NCI-H345 treated with DMSO at 0.1 percent for 48 hours (cell line): ENCODE measurements at regions not wholly inside any gene's neighbourhood (a gene's known extent, or its start where the extent isn't known, plus 50 kb on each side); places are given as distances from the start of the nearest gene placed in this dataset.

Source experiments
- DNase-seq: peaks from one replicate; lab custom pipeline; 2025; ENCODE audit not compliant: unreplicated experiment; lab: John Stamatoyannopoulos, UW

DNA sequence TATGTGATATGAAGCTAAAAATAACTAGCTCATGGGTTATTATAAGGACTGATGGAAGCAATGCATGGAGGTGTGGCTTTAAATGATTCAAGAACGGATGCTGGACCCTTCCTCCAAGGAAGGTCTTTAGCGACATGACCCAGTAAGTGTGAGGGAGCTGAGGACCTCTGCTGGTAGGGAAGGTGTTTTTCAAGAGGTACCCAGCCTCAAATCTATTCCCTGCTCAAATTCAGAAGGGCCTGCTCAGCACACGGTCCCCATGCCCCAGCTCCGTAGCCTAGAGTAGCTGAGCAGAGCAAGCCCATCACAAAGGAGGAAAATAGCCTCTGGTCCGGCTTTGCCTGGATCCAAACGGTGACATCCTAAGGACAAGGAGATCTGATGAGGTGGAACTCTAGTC lies 266.2 kb upstream of the IGF1R start:
- no peak for DNase-seq

GRCh38 chr15:98383571-98383970 lies 264.8 kb upstream of the IGF1R start:
- no peak for DNase-seq

GRCh38 chr15:98384328-98385029 lies 263.9 kb upstream of the IGF1R start:
- DNase-seq: no peak

DNA sequence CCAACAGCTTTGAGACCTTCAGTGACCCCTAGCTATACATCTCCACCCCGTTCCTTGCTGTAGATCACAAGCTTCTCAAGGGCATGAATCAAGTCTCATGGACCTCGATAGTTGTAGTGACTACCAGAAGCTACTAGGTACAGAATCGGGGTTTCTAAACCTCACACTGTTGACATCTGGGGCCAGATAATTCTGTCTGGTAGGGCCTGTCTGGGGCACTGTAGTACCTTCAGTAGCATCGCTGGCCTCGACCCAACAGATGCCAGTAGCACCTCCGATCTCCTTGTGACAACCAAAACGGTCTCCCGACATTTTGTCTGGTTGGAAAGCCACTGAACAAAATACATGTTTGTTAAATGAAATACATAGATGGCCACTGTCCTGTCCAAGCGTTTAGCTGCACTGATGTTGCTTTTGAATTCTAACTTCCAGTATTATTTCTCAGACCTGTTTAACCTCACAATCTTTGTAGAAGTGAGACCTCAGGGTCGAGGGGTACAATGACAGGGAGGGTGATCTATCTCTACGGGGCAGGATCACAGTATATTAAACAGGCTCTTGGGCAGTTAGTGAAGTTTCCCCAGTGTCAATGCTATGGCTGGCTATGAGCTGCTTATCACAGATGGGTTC lies 262.5 kb upstream of the IGF1R start:
- no peak for DNase-seq

- DNase-seq: no peak
Observed at GRCh38 chr15:98386561-98386960, 261.8 kb upstream of the IGF1R start.

- no peak for DNase-seq
Observed at GRCh38 chr15:98387866-98388265, 260.5 kb upstream of the IGF1R start.

- DNase-seq: no peak
Observed at GRCh38 chr15:98390946-98391530, 257.3 kb upstream of the IGF1R start.

DNA sequence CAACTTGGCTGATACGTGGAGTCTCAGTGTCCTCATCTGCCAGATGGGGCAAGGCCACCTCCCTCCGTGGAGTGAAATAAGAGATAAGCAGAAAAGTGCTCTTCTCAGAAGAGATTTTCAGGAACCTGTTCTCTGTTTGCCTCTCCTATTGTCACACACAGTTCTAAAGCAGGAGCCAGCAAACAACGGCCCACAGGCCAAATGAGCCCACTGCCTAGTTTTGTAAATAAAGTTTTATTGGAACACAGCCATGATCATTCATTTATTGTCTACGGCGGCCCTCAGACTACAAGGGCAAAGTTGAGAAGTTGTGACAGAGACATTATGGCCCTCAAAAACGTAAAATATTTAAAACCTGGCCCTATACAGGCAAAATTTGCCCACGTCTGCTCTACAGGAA lies 256.8 kb upstream of the IGF1R start:
- no peak for DNase-seq

- no peak for DNase-seq
Observed at GRCh38 chr15:98393471-98393870, 254.9 kb upstream of the IGF1R start.

DNA sequence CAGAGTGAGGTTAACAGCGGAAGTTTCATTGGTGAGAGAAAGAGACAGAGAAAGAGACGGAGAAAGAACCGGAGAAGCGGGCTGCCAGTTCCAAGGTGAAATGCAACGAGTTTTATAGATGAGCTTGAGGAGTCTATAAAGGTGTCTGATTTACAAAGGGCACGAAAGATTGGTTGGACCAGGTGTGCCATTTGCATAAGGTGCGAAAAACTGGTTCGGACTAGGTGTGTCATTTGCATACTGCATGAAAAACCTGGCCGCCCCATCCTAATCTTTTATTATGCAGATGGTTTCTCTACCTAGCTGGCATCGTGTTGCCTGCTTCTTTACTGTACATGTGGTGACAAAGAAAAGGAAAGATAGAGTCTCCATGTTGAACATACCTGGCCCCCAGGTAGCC lies 253.8 kb upstream of the IGF1R start:
- no peak for DNase-seq

DNA sequence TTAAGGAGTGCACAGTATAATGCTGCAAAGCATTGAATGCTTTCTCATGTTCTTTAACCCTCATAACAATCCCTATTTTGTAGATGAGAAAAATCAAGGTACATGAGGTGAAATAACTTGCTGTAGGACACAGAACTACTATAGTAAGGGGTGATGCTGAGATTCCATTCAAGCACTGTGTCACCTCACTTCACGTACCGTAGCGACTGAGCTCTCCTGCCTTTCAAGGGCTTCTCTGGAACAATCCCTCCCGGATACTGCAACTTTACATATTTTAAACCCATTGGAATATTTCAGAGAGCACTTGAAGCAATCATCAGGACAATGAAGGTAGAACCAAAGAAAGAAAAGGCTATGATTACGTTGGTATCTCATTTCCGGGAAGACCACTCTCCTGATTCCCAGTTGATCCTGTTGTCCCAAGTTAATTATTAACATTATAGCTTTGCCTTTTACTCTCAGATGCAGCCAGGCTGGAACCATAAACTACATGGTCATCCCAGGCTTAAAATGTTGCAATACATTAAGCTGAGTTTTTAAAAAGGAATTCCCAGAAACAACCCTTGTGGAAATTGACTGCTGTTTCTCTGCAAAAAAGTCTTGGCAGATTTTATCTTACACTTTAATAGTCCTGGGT lies 252.2 kb upstream of the IGF1R start:
- DNase-seq: no peak

DNA sequence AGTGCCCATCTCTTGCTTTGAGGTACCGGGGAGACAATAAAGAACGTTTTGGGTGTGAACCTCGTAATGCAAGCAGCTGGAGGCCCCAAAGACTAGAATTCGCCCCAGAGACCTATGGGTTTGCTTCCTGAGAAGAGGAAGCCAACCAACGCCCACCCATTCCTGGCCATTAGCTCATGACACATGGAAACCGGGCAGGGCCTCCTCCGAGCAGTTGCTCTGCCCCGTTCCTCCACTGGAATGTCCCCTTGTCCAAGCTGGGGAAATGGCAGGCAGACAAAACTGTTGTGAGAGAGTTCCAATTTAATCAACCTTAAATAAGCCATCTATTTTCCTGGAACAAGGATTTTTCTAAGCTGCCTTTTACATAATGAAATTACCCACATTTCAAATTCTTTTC lies 250.9 kb upstream of the IGF1R start:
- DNase-seq: no peak

DNA sequence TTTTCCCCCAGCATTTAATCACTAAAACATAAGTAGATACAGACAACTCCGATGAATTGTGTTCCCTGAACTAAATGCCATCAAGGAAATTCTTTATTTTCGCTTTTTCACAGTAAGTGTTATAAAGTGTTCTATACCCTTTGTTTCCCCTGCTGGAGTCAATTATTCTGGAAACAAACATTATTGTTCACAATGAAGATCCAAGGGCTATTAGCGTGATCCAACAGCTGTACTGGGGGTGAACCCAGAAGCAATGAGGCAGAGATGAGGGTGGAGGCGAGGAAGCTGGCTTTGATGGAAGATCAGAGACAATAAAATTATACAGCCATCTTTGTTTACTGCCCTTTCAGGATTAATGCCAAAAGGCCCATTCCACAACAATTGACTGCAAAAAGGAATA lies 250.3 kb upstream of the IGF1R start:
- no peak for DNase-seq

GRCh38 chr15:98398886-98399285 lies 249.5 kb upstream of the IGF1R start:
- no peak for DNase-seq

DNA sequence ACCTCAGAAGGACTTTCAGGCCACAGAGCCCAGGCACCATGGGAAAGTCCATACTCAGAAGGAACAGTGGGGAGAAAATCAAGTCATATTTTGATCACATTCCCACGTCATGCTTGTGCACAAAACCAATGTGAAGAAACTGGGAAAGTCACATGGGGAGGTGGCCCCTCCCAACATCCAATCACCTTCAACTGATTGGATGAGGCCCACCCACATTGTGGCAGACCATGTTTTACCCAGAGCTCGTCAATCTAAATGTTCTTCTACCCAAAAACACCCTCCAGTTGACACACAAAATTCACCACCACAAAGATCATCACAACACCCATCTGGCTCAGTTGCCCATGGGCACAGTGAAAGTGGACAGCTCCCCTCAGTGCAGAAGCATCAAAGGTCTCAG lies 248.2 kb upstream of the IGF1R start:
- no peak for DNase-seq

GRCh38 chr15:98401029-98401428 lies 247.3 kb upstream of the IGF1R start:
- no peak for DNase-seq

DNA sequence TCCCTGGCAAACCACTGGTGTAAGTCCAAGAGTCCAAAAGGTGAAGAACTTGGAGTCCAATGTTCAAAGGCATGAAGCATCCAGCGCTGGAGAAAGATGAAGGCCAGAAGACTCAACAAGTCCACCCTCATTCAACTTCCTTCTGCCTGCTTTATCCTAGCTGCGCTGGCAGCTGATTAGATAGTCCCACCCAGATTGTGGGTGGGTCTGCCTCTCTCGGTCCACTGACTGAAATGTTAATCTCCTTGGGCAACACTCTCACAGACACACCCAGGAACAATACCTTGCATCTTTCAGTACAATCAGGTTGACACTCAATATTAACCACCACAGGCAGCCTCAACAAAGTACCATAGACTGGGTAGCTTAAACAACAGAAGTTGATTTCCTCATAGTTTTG lies 245.9 kb upstream of the IGF1R start:
- no peak for DNase-seq

DNA sequence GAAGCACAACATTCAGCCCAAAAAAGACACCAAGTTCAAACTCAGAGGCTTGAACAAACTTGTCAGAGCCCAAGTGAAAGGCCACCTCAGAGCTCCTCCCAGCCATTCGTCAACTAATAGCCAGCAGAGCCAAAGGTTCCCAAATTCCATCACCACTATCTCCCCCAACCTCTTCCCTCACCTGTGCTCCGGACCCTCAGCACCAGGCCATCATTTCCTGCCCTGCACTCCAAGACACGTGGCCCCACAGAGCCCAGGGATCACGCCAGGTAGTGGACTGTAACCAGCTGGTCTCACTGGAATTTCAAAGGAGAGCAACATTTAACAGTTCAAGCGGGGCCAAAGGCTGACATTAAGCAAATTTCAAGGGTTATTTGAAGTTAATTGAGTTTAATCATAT lies 245.2 kb upstream of the IGF1R start:
- DNase-seq: no peak

DNA sequence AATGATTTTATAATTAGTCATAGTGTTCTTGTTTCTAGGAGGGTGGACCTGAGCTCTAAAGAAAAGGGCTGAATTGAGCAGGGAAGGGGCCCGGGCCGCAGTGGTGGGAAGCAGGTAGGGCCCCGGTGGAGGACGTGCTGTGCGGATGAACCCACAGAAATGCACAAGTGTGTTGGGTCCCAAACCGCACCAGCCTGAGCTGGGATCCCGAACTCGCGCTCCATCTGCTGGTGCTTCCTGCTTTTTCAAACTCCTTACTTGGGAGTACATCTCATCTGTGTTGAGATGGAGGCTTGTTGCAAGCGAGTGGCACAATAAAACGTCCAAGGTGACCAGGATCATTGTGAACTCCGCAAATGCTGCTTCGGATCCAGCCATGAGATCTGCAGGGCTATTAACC lies 244.8 kb upstream of the IGF1R start:
- no peak for DNase-seq

GRCh38 chr15:98405013-98405412 lies 243.3 kb upstream of the IGF1R start:
- no peak for DNase-seq

GRCh38 chr15:98408231-98408630 lies 240.1 kb upstream of the IGF1R start:
- DNase-seq: no peak

GRCh38 chr15:98410328-98410727 lies 238.0 kb upstream of the IGF1R start:
- no peak for DNase-seq
